ENCODE measurements at regions not wholly inside any gene's neighbourhood (a gene's known extent, or its start where the extent isn't known, plus 50 kb on each side); places are given as distances from the start of the nearest gene placed in this dataset.

DNA sequence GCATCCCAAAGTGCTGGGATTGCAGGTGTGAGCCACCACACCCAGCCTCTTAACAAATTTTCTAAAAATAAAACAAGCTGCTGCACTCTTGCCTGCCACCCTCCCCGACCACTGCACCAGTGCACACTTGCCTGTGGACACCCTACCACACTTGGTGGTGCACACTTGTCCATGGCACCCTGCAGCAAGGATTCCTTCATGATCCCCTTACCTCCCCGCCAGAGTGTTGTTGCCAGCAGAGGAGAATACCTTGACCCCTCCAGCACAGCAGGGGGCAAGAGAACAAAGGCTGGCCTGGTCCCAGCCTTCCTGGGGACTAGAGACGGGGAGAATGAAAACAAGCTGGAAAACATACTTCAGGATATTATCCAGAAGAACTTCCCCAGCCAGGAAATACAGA, 65.9 kb upstream of the KCND2 start:
- H3K27me3 Mint-ChIP-seq (ENCODE audit: unreplicated experiment), result no peaks in the 10 kb centered on the region
- TF ChIP-seq, protein P1, sequence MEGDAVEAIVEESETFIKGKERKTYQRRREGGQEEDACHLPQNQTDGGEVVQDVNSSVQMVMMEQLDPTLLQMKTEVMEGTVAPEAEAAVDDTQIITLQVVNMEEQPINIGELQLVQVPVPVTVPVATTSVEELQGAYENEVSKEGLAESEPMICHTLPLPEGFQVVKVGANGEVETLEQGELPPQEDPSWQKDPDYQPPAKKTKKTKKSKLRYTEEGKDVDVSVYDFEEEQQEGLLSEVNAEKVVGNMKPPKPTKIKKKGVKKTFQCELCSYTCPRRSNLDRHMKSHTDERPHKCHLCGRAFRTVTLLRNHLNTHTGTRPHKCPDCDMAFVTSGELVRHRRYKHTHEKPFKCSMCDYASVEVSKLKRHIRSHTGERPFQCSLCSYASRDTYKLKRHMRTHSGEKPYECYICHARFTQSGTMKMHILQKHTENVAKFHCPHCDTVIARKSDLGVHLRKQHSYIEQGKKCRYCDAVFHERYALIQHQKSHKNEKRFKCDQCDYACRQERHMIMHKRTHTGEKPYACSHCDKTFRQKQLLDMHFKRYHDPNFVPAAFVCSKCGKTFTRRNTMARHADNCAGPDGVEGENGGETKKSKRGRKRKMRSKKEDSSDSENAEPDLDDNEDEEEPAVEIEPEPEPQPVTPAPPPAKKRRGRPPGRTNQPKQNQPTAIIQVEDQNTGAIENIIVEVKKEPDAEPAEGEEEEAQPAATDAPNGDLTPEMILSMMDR (IDR thresholded peaks at IDR 0.05; ENCODE audit: partially characterized antibody, unreplicated experiment), result no peak
- no peak for DNase-seq
- no peak overlapping the region for H3K27ac Mint-ChIP-seq (ENCODE audit: unreplicated experiment)
- H3K4me3 Mint-ChIP-seq (ENCODE audit: unreplicated experiment), result no peak overlapping the region
- no peaks in the 10 kb centered on the region for H3K36me3 Mint-ChIP-seq (ENCODE audit: unreplicated experiment)
- no peaks in the 10 kb centered on the region for H3K4me1 Mint-ChIP-seq (ENCODE audit: low read depth, unreplicated experiment)
- no peaks in the 10 kb centered on the region for H3K9me3 Mint-ChIP-seq (ENCODE audit: unreplicated experiment)

GRCh38 chr7:120215654-120216053, 57.3 kb upstream of the KCND2 start:
- no peaks in the 10 kb centered on the region for H3K4me1 Mint-ChIP-seq (ENCODE audit: low read depth, unreplicated experiment)
- TF ChIP-seq, protein P1 (IDR thresholded peaks at IDR 0.05; ENCODE audit: partially characterized antibody, unreplicated experiment), result no peak
- no peak for DNase-seq
- H3K9me3 Mint-ChIP-seq (ENCODE audit: unreplicated experiment), result no peaks in the 10 kb centered on the region
- H3K4me3 Mint-ChIP-seq (ENCODE audit: unreplicated experiment), result no peak overlapping the region
- no peaks in the 10 kb centered on the region for H3K36me3 Mint-ChIP-seq (ENCODE audit: unreplicated experiment)
- no peak overlapping the region for H3K27ac Mint-ChIP-seq (ENCODE audit: unreplicated experiment)
- peaks cover 2% of the 10 kb centered on the region for H3K27me3 Mint-ChIP-seq (ENCODE audit: unreplicated experiment)

DNA sequence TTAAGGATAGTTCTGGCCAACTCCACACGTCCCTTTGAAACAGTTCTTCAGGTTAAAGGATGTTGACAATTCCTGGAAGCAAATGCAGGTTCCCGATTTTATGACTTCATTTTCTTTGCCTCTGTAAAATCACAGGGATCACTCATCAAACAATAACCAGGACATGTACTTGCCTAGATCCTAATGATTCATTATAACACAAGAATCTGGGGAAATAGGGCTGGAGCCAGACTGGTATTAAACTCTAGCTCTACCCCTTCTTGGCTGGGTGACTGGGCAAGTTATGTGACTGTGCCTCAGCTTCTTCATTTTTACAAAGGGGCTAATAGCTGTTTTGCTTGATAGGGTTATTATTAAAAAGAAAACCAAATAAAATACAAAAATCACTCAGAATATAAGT, 56.0 kb upstream of the KCND2 start:
- no peak for DNase-seq
- no peak overlapping the region for H3K27ac Mint-ChIP-seq (ENCODE audit: unreplicated experiment)
- no peaks in the 10 kb centered on the region for H3K4me1 Mint-ChIP-seq (ENCODE audit: low read depth, unreplicated experiment)
- no peaks in the 10 kb centered on the region for H3K9me3 Mint-ChIP-seq (ENCODE audit: unreplicated experiment)
- H3K36me3 Mint-ChIP-seq (ENCODE audit: unreplicated experiment), result no peaks in the 10 kb centered on the region
- peaks cover 2% of the 10 kb centered on the region for H3K27me3 Mint-ChIP-seq (ENCODE audit: unreplicated experiment)
- no peak overlapping the region for H3K4me3 Mint-ChIP-seq (ENCODE audit: unreplicated experiment)
- TF ChIP-seq, protein P1 (IDR thresholded peaks at IDR 0.05; ENCODE audit: partially characterized antibody, unreplicated experiment), result no peak

GRCh38 chr7:120218712-120219111, 54.3 kb upstream of the KCND2 start:
- TF ChIP-seq, protein P1 (IDR thresholded peaks at IDR 0.05; ENCODE audit: partially characterized antibody, unreplicated experiment), result no peak
- no peak overlapping the region for H3K4me3 Mint-ChIP-seq (ENCODE audit: unreplicated experiment)
- no peaks in the 10 kb centered on the region for H3K9me3 Mint-ChIP-seq (ENCODE audit: unreplicated experiment)
- no peaks in the 10 kb centered on the region for H3K4me1 Mint-ChIP-seq (ENCODE audit: low read depth, unreplicated experiment)
- no peaks in the 10 kb centered on the region for H3K36me3 Mint-ChIP-seq (ENCODE audit: unreplicated experiment)
- H3K27ac Mint-ChIP-seq (ENCODE audit: unreplicated experiment), result no peak overlapping the region
- no peak for DNase-seq
- H3K27me3 Mint-ChIP-seq (ENCODE audit: unreplicated experiment), result no peaks in the 10 kb centered on the region

DNA sequence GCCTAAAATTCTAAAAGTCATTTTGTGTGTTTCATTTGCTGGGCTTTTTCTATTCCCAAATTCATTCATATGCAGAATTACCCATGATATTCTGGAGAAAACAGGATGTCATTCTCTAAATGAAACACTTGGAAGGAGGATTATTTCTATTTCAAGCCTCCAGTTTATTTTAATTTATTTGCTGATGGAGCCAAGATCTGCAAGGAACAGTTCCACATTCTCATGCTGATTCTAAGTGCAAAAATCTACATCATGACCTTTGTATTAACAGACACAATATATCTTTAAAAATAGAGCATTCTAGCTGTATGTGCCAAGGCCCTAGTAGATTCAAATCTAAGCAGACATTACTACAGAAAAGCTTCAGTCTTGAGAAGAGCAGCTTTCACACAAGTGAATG, 51.3 kb upstream of the KCND2 start:
- Mint-ChIP-seq H3K4me3 (ENCODE audit: unreplicated experiment) (no peak overlapping the region), H3K27ac (ENCODE audit: unreplicated experiment) (no peak overlapping the region), H3K27me3 (ENCODE audit: unreplicated experiment) (peaks cover 2% of the 10 kb centered on the region), H3K4me1 (ENCODE audit: low read depth, unreplicated experiment) (no peaks in the 10 kb centered on the region), H3K36me3 (ENCODE audit: unreplicated experiment) (no peaks in the 10 kb centered on the region), H3K9me3 (ENCODE audit: unreplicated experiment) (no peaks in the 10 kb centered on the region)
- DNase-seq, result no peak
- TF ChIP-seq, protein P1 (IDR thresholded peaks at IDR 0.05; ENCODE audit: partially characterized antibody, unreplicated experiment), result no peak

Measured in glutamatergic neuron (in vitro differentiated cells).